Uterus (tissue), 2 donors: ENCODE measurements at regions not wholly inside any gene's neighbourhood (a gene's known extent, or its start where the extent isn't known, plus 50 kb on each side); places are given as distances from the start of the nearest gene placed in this dataset.

Experiments
- CTCF ChIP-seq, 4 experiments: fragments of 200-600 bp in 2 of 4; fragments of 450-650 bp in 2 of 4; sonication (generic) in 2 of 4; IDR thresholded peaks; one replicate each; pipeline ENCODE4 v1.5.1; 2016 to 2019; ENCODE audit warnings: antibody characterized with exemption in 4 of 4, mild to moderate bottlenecking in 2 of 4, moderate library complexity in 1 of 4
- POLR2A ChIP-seq, 2 donors: fragments of 450-650 bp; IDR thresholded peaks; one replicate each; pipeline ENCODE4 v1.6.1; 2016; ENCODE audit warnings: antibody characterized with exemption in 2 of 2, mild to moderate bottlenecking in 1 of 2, moderate library complexity in 1 of 2

- TF ChIP-seq CTCF (IDR thresholded peaks at IDR 0.05) (no peak), POLR2A (IDR thresholded peaks at IDR 0.05) (no peak)
Measured at GRCh38 chr5:118598311-118598710, 390.0 kb downstream of the DTWD2 start.
